ENCODE measurements at regions not wholly inside any gene's neighbourhood (a gene's known extent, or its start where the extent isn't known, plus 50 kb on each side); places are given as distances from the start of the nearest gene placed in this dataset.

GRCh38 chr9:109726119-109726518, 53.9 kb upstream of the PALM2AKAP2 start:
- WGBS (ENCODE audit: insufficient coverage, low lambda C conversion rate) = no CpG with 5 or more reads among the region's 4 CpGs
- no peaks in the 10 kb centered on the region for H3K4me1 ChIP-seq (ENCODE audit: control insufficient read depth, insufficient read depth, low read length)
- H3K4me3 ChIP-seq (ENCODE audit: low read length) = no peak overlapping the region
- no peak for DNase-seq
- no peaks in the 10 kb centered on the region for H3K27me3 ChIP-seq (ENCODE audit: control insufficient read depth, insufficient read depth, low read length)
- no peak overlapping the region for H3K27ac ChIP-seq (ENCODE audit: low read length)
- H3K9me3 ChIP-seq (ENCODE audit: control insufficient read depth, low read depth, low read length) = no peaks in the 10 kb centered on the region
- no peaks in the 10 kb centered on the region for H3K36me3 ChIP-seq (ENCODE audit: control insufficient read depth, insufficient read depth, low read length)

GRCh38 chr9:109728686-109729300, 51.2 kb upstream of the PALM2AKAP2 start:
- Histone ChIP-seq H3K27ac (ENCODE audit: low read length) (no peak overlapping the region), H3K4me1 (ENCODE audit: control insufficient read depth, insufficient read depth, low read length) (no peaks in the 10 kb centered on the region), H3K36me3 (ENCODE audit: control insufficient read depth, insufficient read depth, low read length) (no peaks in the 10 kb centered on the region), H3K27me3 (ENCODE audit: control insufficient read depth, insufficient read depth, low read length) (no peaks in the 10 kb centered on the region), H3K9me3 (ENCODE audit: control insufficient read depth, low read depth, low read length) (no peaks in the 10 kb centered on the region), H3K4me3 (ENCODE audit: low read length) (no peak overlapping the region)
- no peak for DNase-seq
- WGBS (ENCODE audit: insufficient coverage, low lambda C conversion rate) = 14% methylated on average over 1 of the region's 3 CpGs

GRCh38 chr9:109729513-109729912, 50.5 kb upstream of the PALM2AKAP2 start:
- H3K27me3 ChIP-seq (ENCODE audit: control insufficient read depth, insufficient read depth, low read length) = no peaks in the 10 kb centered on the region
- H3K4me3 ChIP-seq (ENCODE audit: low read length) = no peak overlapping the region
- no peak overlapping the region for H3K27ac ChIP-seq (ENCODE audit: low read length)
- no peaks in the 10 kb centered on the region for H3K4me1 ChIP-seq (ENCODE audit: control insufficient read depth, insufficient read depth, low read length)
- WGBS (ENCODE audit: insufficient coverage, low lambda C conversion rate) = no CpG with 5 or more reads among the region's 2 CpGs
- no peak for DNase-seq
- no peaks in the 10 kb centered on the region for H3K36me3 ChIP-seq (ENCODE audit: control insufficient read depth, insufficient read depth, low read length)
- H3K9me3 ChIP-seq (ENCODE audit: control insufficient read depth, low read depth, low read length) = no peaks in the 10 kb centered on the region
